GM23338 (cell line): ENCODE measurements at regions not wholly inside any gene's neighbourhood (a gene's known extent, or its start where the extent isn't known, plus 50 kb on each side); places are given as distances from the start of the nearest gene placed in this dataset.

Experiments used
- ATAC-seq: fragments of 200-7000 bp; cut with Tn5 transposase; 3 replicates; pipeline ENCODE4 v1.9.1; 2020
- DNase-seq: peaks from one replicate; pipeline ENCODE4 v3.0.0-alpha.2; 2015; ENCODE audit warnings: low spot score
- H2AFZ ChIP-seq: fragments of 200-600 bp; sonication (generic); 2 replicates; pipeline ENCODE4 v1.8.0; 2016; ENCODE audit warnings: antibody characterized with exemption, mild to moderate bottlenecking, moderate library complexity
- H3F3A ChIP-seq: fragments of 200-600 bp; sonication (generic); replicated peaks from 2 replicates; pipeline ENCODE4 v1.8.0; 2017; ENCODE audit warnings: antibody characterized with exemption, mixed run types, low read depth
- H3K27ac ChIP-seq: fragments of 200-600 bp; sonication (generic); 2 replicates; pipeline ENCODE4 v1.6.1; 2016; ENCODE audit warnings: low read depth
- H3K27me3 ChIP-seq: fragments of 200-600 bp; sonication (generic); 2 replicates; pipeline ENCODE4 v1.8.0; 2016; ENCODE audit warnings: mild to moderate bottlenecking, mixed run types, moderate library complexity; ENCODE audit not compliant: insufficient read depth
- H3K36me3 ChIP-seq: fragments of 200-600 bp; sonication (generic); 2 replicates; pipeline ENCODE4 v1.8.0; 2016; ENCODE audit warnings: mild to moderate bottlenecking; ENCODE audit not compliant: insufficient read depth
- H3K4me1 ChIP-seq: fragments of 200-600 bp; sonication (generic); 2 replicates; pipeline ENCODE4 v1.8.0; 2016; ENCODE audit warnings: mild to moderate bottlenecking, moderate library complexity; ENCODE audit not compliant: insufficient read depth
- H3K4me2 ChIP-seq: fragments of 200-600 bp; sonication (generic); 2 replicates; pipeline ENCODE4 v1.7.1; 2017; ENCODE audit warnings: mixed run types
- H3K4me3 ChIP-seq: fragments of 200-600 bp; sonication (generic); 2 replicates; pipeline ENCODE4 v1.6.1; 2016; ENCODE audit warnings: mixed run types
- H3K79me2 ChIP-seq: fragments of 200-600 bp; sonication (generic); replicated peaks from 2 replicates; pipeline ENCODE4 v1.8.0; 2017; ENCODE audit warnings: mild to moderate bottlenecking; ENCODE audit not compliant: insufficient read depth
- H3K9me2 ChIP-seq: fragments of 200-600 bp; sonication (generic); 2 replicates; pipeline ENCODE4 v1.8.0; 2017; ENCODE audit not compliant: insufficient read depth
- H4K20me1 ChIP-seq: fragments of 200-600 bp; sonication (generic); replicated peaks from 2 replicates; pipeline ENCODE4 v1.8.0; 2017; ENCODE audit warnings: mild to moderate bottlenecking; ENCODE audit not compliant: insufficient read depth
- H3K27ac Mint-ChIP-seq: 2 replicates; pipeline ENCODE4 v1.8.0; 2020; ENCODE audit warnings: inconsistent platforms, mild to moderate bottlenecking, moderate library complexity, mixed read lengths
- H3K27me3 Mint-ChIP-seq: 3 replicates; pipeline ENCODE4 v1.8.0; 2022; ENCODE audit warnings: low read depth, mild to moderate bottlenecking, moderate library complexity, mixed read lengths, inconsistent platforms; ENCODE audit not compliant: insufficient read depth, poor library complexity
- H3K36me3 Mint-ChIP-seq: 3 replicates; pipeline ENCODE4 v1.8.0; 2021; ENCODE audit warnings: low read depth, mild to moderate bottlenecking, inconsistent platforms, moderate library complexity, mixed read lengths
- H3K4me1 Mint-ChIP-seq: 3 replicates; pipeline ENCODE4 v1.8.0; 2020; ENCODE audit warnings: mild to moderate bottlenecking, inconsistent platforms, mixed read lengths
- H3K4me3 Mint-ChIP-seq: 3 replicates; pipeline ENCODE4 v1.8.0; 2021; ENCODE audit warnings: moderate library complexity, mild to moderate bottlenecking, inconsistent platforms, mixed read lengths
- H3K9me3 Mint-ChIP-seq: 3 replicates; pipeline ENCODE4 v1.8.0; 2020; ENCODE audit warnings: moderate library complexity, mild to moderate bottlenecking, inconsistent platforms, mixed read lengths
- CREB1 ChIP-seq: fragments of 250-450 bp; sonication (Bioruptor Pico); IDR thresholded peaks from 2 replicates; pipeline ENCODE4 v1.5.0; 2020; ENCODE audit warnings: low read depth, mild to moderate bottlenecking, moderate library complexity
- CTCF ChIP-seq, 2 experiments: fragments of 200-600 bp in 1 of 2; sonication (generic) in 1 of 2; conservative IDR thresholded peaks; 2 replicates each; pipeline versions ENCODE4 v1.5.1 to v1.6.1; 2016 to 2017; ENCODE audit warnings: antibody characterized with exemption in 2 of 2, low read depth in 2 of 2, mild to moderate bottlenecking in 2 of 2, moderate library complexity in 1 of 2
- ETS1 ChIP-seq: IDR thresholded peaks from 2 replicates; pipeline ENCODE4 v1.6.1; 2016; ENCODE audit warnings: antibody characterized with exemption
- EZH2 ChIP-seq: fragments of 200-600 bp; sonication (generic); IDR thresholded peaks from one replicate; pipeline ENCODE4 v1.8.0; 2017; ENCODE audit warnings: antibody characterized with exemption, mild to moderate bottlenecking, low read depth; ENCODE audit not compliant: unreplicated experiment
- EZH2phosphoT487 ChIP-seq: fragments of 200-600 bp; sonication (generic); IDR thresholded peaks from one replicate; pipeline ENCODE4 v1.8.1; 2018; ENCODE audit warnings: antibody characterized with exemption; ENCODE audit not compliant: unreplicated experiment
- JUNB ChIP-seq: IDR thresholded peaks from one replicate; pipeline ENCODE4 v1.6.1; 2016; ENCODE audit warnings: antibody characterized with exemption; ENCODE audit not compliant: unreplicated experiment
- NANOG ChIP-seq: IDR thresholded peaks from 2 replicates; pipeline ENCODE4 v1.6.1; 2016; ENCODE audit warnings: antibody characterized with exemption, borderline replicate concordance
- POLR2AphosphoS5 ChIP-seq: IDR thresholded peaks from 2 replicates; pipeline ENCODE4 v1.6.1; 2016; ENCODE audit warnings: antibody characterized with exemption, low read depth
- REST ChIP-seq: IDR thresholded peaks from one replicate; pipeline ENCODE4 v1.6.1; 2018; ENCODE audit warnings: antibody characterized with exemption; ENCODE audit not compliant: unreplicated experiment
- STAT1 ChIP-seq: IDR thresholded peaks from one replicate; pipeline ENCODE4 v1.6.1; 2016; ENCODE audit warnings: antibody characterized with exemption; ENCODE audit not compliant: unreplicated experiment
- ZNF114 ChIP-seq: fragments of 250-450 bp; sonication (Bioruptor Pico); IDR thresholded peaks from 2 replicates; pipeline ENCODE4 v1.5.0; 2020; ENCODE audit warnings: mild to moderate bottlenecking, moderate library complexity
- ZNF331 ChIP-seq: fragments of 250-450 bp; sonication (Bioruptor Pico); IDR thresholded peaks from 2 replicates; pipeline ENCODE4 v1.5.0; 2020; ENCODE audit warnings: low read depth, mild to moderate bottlenecking, moderate library complexity
- ZNF462 ChIP-seq: fragments of 250-450 bp; sonication (Bioruptor Pico); IDR thresholded peaks from 2 replicates; pipeline ENCODE4 v1.5.0; 2020; ENCODE audit warnings: mild to moderate bottlenecking, moderate library complexity

- Mint-ChIP-seq H3K36me3 (no peaks in the 10 kb centered on the region; the same call in 2 of the 3 replicates), H3K27me3 (no peaks in the 10 kb centered on the region), H3K9me3 (0 out of 3 replicates have a peak, but pooled peaks cover 4% of the 10 kb centered on the region), H3K4me1 (no peaks in the 10 kb centered on the region), H3K27ac (no peak overlapping the region), H3K4me3 (no peak overlapping the region)
- TF ChIP-seq STAT1, result no peak
- TF ChIP-seq NANOG, result no peak
- TF ChIP-seq REST, result no peak
- TF ChIP-seq JUNB, result no peak
- TF ChIP-seq ZNF114 (CRISPR knock-in tag), result no peak
- no peak for TF ChIP-seq CTCF (conservative IDR thresholded peaks at IDR 0.05; ENCODE audit: low read depth in 2 of 2)
- no peak for TF ChIP-seq EZH2phosphoT487
- no peak for TF ChIP-seq POLR2AphosphoS5
- no peak for TF ChIP-seq ETS1
- TF ChIP-seq CREB1 (CRISPR knock-in tag), result no peak
- TF ChIP-seq ZNF462 (CRISPR knock-in tag), result no peak
- TF ChIP-seq EZH2, result no peak
- TF ChIP-seq ZNF331 (CRISPR knock-in tag), result no peak
- Histone ChIP-seq H3F3A (no peaks in the 10 kb centered on the region), H3K79me2 (no peaks in the 10 kb centered on the region), H3K4me3 (no peak overlapping the region), H4K20me1 (no peaks in the 10 kb centered on the region), H3K4me1 (no peaks in the 10 kb centered on the region), H3K4me2 (no peak overlapping the region), H3K27ac (no peak overlapping the region), H2AFZ (no peak overlapping the region), H3K27me3 (no peaks in the 10 kb centered on the region), H3K9me2 (peaks cover 4% of the 10 kb centered on the region; the same call in 1 of the 2 replicates), H3K36me3 (no peaks in the 10 kb centered on the region)
- no peak for ATAC-seq
- DNase-seq, result no peak
Measured at GRCh38 chr9:7688626-7689025, 111.0 kb downstream of the DMAC1 start.
